GM12872 (cell line): ENCODE measurements at regions not wholly inside any gene's neighbourhood (a gene's known extent, or its start where the extent isn't known, plus 50 kb on each side); places are given as distances from the start of the nearest gene placed in this dataset.

Experiments
- CTCF ChIP-seq: IDR thresholded peaks from 3 replicates; pipeline ENCODE4 v1.5.1; 2011; ENCODE audit warnings: low read depth, mild to moderate bottlenecking, low read length, moderate library complexity; ENCODE audit not compliant: insufficient read depth

GRCh38 chr6:163711615-163712565 lies 297.4 kb downstream of the QKI start:
- TF ChIP-seq CTCF: peak; percentile 39; the same call in 1 of the 3 replicates

GRCh38 chr6:163710532-163711470 lies 296.3 kb downstream of the QKI start:
- TF ChIP-seq CTCF: no peak

GRCh38 chr6:163709693-163710092 lies 295.2 kb downstream of the QKI start:
- TF ChIP-seq CTCF: no peak

- TF ChIP-seq CTCF: no peak
Measured at GRCh38 chr6:163709255-163709654, 294.7 kb downstream of the QKI start.

GRCh38 chr6:163708466-163708865 lies 293.9 kb downstream of the QKI start:
- no peak for TF ChIP-seq CTCF

GRCh38 chr6:163707387-163708355 lies 293.2 kb downstream of the QKI start:
- peak; percentile 59 for TF ChIP-seq CTCF
